ENCODE measurements at regions not wholly inside any gene's neighbourhood (a gene's known extent, or its start where the extent isn't known, plus 50 kb on each side); places are given as distances from the start of the nearest gene placed in this dataset.

GRCh38 chr17:52244689-52245088 lies 86.2 kb upstream of the CA10 start:
- CTCF ChIA-PET = no interaction called here
- POLR2A ChIA-PET (ENCODE audit: unreplicated experiment) = no interaction called here
- intact Hi-C loops (cut with micrococcal nuclease; ENCODE audit: unreplicated experiment) = no loop called here
- Histone ChIP-seq H3K4me1 (replicated peaks; ENCODE audit: insufficient read depth) (no peaks in the 10 kb centered on the region), H3K79me2 (ENCODE audit: low read depth) (no peaks in the 10 kb centered on the region), H4K20me1 (ENCODE audit: insufficient read depth) (no peaks in the 10 kb centered on the region), H3K27ac (no peak overlapping the region), H3K9me2 (ENCODE audit: insufficient read depth) (no peaks in the 10 kb centered on the region), H3K4me3 (no peak overlapping the region), H3F3A (ENCODE audit: insufficient read depth, low read depth) (no peaks in the 10 kb centered on the region), H3K4me2 (no peak overlapping the region), H3K36me3 (ENCODE audit: low read depth) (no peaks in the 10 kb centered on the region), H3K9me3 (ENCODE audit: insufficient read depth, low read depth) (no peaks in the 10 kb centered on the region), H3K27me3 (ENCODE audit: insufficient read depth, low read depth) (0 out of 2 replicates have a peak, but pooled peaks cover 7% of the 10 kb centered on the region), H2AFZ (no peak overlapping the region)
- no peak for TF ChIP-seq CTCF (conservative IDR thresholded peaks at IDR 0.05)
- no peak for TF ChIP-seq EZH2 (IDR thresholded peaks at IDR 0.05; ENCODE audit: low read depth)
- no peak for DNase-seq
- BruUV-seq (replicated peaks) = no TSS peak

- Histone ChIP-seq H3K36me3 (ENCODE audit: low read depth) (no peaks in the 10 kb centered on the region), H3K9me3 (ENCODE audit: insufficient read depth, low read depth) (no peaks in the 10 kb centered on the region), H3K9me2 (ENCODE audit: insufficient read depth) (no peaks in the 10 kb centered on the region), H3K4me3 (no peak overlapping the region), H3K79me2 (ENCODE audit: low read depth) (no peaks in the 10 kb centered on the region), H2AFZ (no peak overlapping the region), H3F3A (ENCODE audit: insufficient read depth, low read depth) (no peaks in the 10 kb centered on the region), H3K27me3 (ENCODE audit: insufficient read depth, low read depth) (peaks cover 22% of the 10 kb centered on the region; the same call in 1 of the 2 replicates), H3K4me1 (replicated peaks; ENCODE audit: insufficient read depth) (no peaks in the 10 kb centered on the region), H3K4me2 (no peak overlapping the region), H3K27ac (no peak overlapping the region), H4K20me1 (ENCODE audit: insufficient read depth) (no peaks in the 10 kb centered on the region)
- ChIA-PET POLR2A (ENCODE audit: unreplicated experiment) (no interaction called here), CTCF (no interaction called here)
- TF ChIP-seq CTCF (conservative IDR thresholded peaks at IDR 0.05) (no peak), EZH2 (IDR thresholded peaks at IDR 0.05; ENCODE audit: low read depth) (no peak)
- intact Hi-C loops (cut with micrococcal nuclease; ENCODE audit: unreplicated experiment) = no loop called here
- DNase-seq = no peak
- no TSS peak for BruUV-seq (replicated peaks)
These were observed 83.8 kb upstream of the CA10 start for GRCh38 chr17:52242268-52242667.

- Histone ChIP-seq H3K4me1 (replicated peaks; ENCODE audit: insufficient read depth) (no peaks in the 10 kb centered on the region), H3K27me3 (ENCODE audit: insufficient read depth, low read depth) (peaks cover 25% of the 10 kb centered on the region; the same call in 1 of the 2 replicates), H3K79me2 (ENCODE audit: low read depth) (no peaks in the 10 kb centered on the region), H3K4me2 (no peak overlapping the region), H2AFZ (no peak overlapping the region), H3F3A (ENCODE audit: insufficient read depth, low read depth) (no peaks in the 10 kb centered on the region), H3K9me3 (ENCODE audit: insufficient read depth, low read depth) (no peaks in the 10 kb centered on the region), H3K27ac (no peak overlapping the region), H3K9me2 (ENCODE audit: insufficient read depth) (0 out of 2 replicates have a peak, but pooled peaks cover 5% of the 10 kb centered on the region), H3K36me3 (ENCODE audit: low read depth) (no peaks in the 10 kb centered on the region), H3K4me3 (no peak overlapping the region), H4K20me1 (ENCODE audit: insufficient read depth) (no peaks in the 10 kb centered on the region)
- TF ChIP-seq CTCF (conservative IDR thresholded peaks at IDR 0.05) (no peak), EZH2 (IDR thresholded peaks at IDR 0.05; ENCODE audit: low read depth) (no peak)
- POLR2A ChIA-PET (ENCODE audit: unreplicated experiment) = no interaction called here
- CTCF ChIA-PET = no interaction called here
- intact Hi-C loops (cut with micrococcal nuclease; ENCODE audit: unreplicated experiment) = no loop called here
- DNase-seq = no peak
- BruUV-seq (replicated peaks) = no TSS peak
These were observed 78.6 kb upstream of the CA10 start for GRCh38 chr17:52237151-52237550.
